ENCODE measurements at regions not wholly inside any gene's neighbourhood (a gene's known extent, or its start where the extent isn't known, plus 50 kb on each side); places are given as distances from the start of the nearest gene placed in this dataset.

DNA sequence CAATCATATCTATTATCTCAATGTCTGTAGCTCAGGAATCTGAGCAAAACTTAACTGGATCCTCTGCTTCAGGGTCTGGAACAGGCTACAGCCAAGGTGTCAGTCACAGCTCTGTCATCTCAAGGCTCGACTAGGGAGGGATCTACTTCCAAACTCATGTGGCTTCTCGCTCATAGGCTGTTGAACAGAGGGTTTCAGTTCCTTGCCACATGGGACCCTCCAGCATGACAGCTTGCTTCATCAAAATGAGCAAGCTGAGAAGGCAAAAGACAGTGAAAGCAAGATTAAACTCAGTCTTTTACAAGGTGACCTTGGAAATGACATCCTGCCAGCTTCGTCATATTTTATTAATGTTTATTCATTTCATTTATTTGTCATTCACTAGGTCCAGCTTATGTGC lies 111.7 kb downstream of the GADD45G start:
- no peaks in the 10 kb centered on the region for H3K27me3 ChIP-seq
- intact Hi-C loops (cut with DNase I), result no loop called here
- no peak for ATAC-seq

DNA sequence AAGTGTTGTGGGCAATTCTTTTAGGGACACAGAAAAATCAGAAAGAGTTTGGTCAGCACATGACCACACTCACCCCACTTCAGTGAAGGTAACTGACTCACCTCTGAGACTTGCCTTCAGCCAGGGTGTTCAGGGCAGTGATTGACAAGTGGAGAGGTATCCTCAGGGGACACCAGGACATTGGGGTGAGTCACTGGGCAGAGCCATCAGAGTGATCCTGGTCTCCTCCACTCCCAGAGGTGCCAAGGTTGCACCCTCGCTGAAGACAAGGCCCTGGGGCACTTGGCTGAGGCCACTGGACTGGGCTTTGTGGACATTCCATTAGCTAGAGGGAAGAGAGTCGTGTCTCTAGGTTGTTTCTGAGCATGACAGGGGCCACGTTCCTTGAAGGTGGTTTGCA lies 113.4 kb downstream of the GADD45G start:
- intact Hi-C loops (cut with DNase I), result no loop called here

More for the DNA sequence above, 111.7 kb downstream of the GADD45G start:
- TF ChIP-seq, protein P1, sequence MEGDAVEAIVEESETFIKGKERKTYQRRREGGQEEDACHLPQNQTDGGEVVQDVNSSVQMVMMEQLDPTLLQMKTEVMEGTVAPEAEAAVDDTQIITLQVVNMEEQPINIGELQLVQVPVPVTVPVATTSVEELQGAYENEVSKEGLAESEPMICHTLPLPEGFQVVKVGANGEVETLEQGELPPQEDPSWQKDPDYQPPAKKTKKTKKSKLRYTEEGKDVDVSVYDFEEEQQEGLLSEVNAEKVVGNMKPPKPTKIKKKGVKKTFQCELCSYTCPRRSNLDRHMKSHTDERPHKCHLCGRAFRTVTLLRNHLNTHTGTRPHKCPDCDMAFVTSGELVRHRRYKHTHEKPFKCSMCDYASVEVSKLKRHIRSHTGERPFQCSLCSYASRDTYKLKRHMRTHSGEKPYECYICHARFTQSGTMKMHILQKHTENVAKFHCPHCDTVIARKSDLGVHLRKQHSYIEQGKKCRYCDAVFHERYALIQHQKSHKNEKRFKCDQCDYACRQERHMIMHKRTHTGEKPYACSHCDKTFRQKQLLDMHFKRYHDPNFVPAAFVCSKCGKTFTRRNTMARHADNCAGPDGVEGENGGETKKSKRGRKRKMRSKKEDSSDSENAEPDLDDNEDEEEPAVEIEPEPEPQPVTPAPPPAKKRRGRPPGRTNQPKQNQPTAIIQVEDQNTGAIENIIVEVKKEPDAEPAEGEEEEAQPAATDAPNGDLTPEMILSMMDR (IDR thresholded peaks at IDR 0.05), result no peak
- no peak for DNase-seq
- H3K9me3 ChIP-seq, result peaks cover 0 to 17% (median 0%) of the 10 kb centered on the region in 11 donors
- WGBS, 2 donors, result 73 to 75% methylated on average over 3 of the region's 3 CpGs
- no peak overlapping the region for H3K27ac ChIP-seq
- no peak overlapping the region for H3K4me3 ChIP-seq
- H3K36me3 ChIP-seq, result no peaks in the 10 kb centered on the region
- peaks cover 0 to 50% (median 0%) of the 10 kb centered on the region in 9 donors for H3K4me1 ChIP-seq

DNA sequence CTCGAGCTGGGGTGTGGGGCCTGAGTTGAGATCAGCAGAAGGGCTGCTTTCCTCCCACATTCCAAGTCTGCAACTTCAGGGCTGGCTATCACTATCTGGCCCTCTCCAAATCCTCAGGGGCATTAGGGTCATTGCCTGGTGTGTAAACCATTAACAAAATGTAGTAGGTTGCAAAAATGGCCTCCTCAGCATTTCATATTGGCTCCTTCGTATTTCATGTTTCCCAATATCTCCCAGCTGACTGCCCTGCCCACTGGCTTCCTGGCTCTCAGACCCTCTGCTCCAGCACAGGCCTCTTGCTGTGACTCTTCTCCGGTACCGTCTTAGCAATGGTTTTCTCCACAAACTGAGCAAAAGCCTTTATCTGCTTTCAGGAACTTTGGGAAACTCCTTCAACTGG lies 113.8 kb downstream of the GADD45G start:
- no peak for DNase-seq
- no peak overlapping the region for H3K4me3 ChIP-seq
- ATAC-seq, result peak in 2 of 8 donors; percentile 27 to 36
- H3K4me1 ChIP-seq, result peaks cover 0 to 56% (median 0%) of the 10 kb centered on the region in 9 donors
- H3K9me3 ChIP-seq, result peaks cover 0 to 17% (median 0%) of the 10 kb centered on the region in 11 donors
- H3K36me3 ChIP-seq, result no peaks in the 10 kb centered on the region
- no peaks in the 10 kb centered on the region for H3K27me3 ChIP-seq
- intact Hi-C loops (cut with DNase I), result no loop called here
- H3K27ac ChIP-seq, result peak overlapping the region in 1 of 10 donors; percentile 31
- TF ChIP-seq, protein P1 (IDR thresholded peaks at IDR 0.05), result no peak
- WGBS, 2 donors, result 76 to 83% methylated on average over 4 of the region's 4 CpGs

More for the DNA sequence above, 113.4 kb downstream of the GADD45G start:
- H3K27me3 ChIP-seq, result no peaks in the 10 kb centered on the region
- H3K27ac ChIP-seq, result no peak overlapping the region
- 71 to 76% methylated on average over 3 of the region's 3 CpGs for WGBS, 2 donors
- no peak overlapping the region for H3K4me3 ChIP-seq
- no peaks in the 10 kb centered on the region for H3K36me3 ChIP-seq
- TF ChIP-seq, protein P1 (IDR thresholded peaks at IDR 0.05), result no peak
- DNase-seq (no peak), ATAC-seq (no peak)
- peaks cover 0 to 17% (median 0%) of the 10 kb centered on the region in 11 donors for H3K9me3 ChIP-seq
- peaks cover 0 to 56% (median 0%) of the 10 kb centered on the region in 9 donors for H3K4me1 ChIP-seq

DNA sequence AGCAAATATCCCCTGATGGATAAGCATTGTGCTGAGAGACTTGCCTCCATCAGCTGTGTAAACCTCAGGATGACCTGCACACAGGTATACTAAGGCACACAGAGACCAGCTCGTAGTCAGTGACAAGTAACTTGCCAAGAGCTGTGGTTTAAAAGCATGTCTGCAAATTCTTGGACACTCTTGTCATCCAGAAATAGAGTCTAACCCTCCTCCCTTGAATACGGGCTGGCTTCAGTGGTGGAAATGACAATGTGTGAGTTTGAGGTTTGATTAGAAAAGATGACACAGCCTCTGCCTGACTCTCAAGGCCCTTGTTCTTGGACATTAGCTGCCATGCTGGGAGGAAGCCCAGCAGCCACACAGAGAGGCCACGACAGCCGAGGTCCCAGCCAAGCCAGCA lies 114.4 kb downstream of the GADD45G start:
- TF ChIP-seq, protein P1 (IDR thresholded peaks at IDR 0.05), result no peak
- peaks cover 0 to 54% (median 0%) of the 10 kb centered on the region in 9 donors for H3K4me1 ChIP-seq
- H3K27me3 ChIP-seq, result no peaks in the 10 kb centered on the region
- H3K27ac ChIP-seq, result peak overlapping the region in 2 of 10 donors; percentile 26 to 31
- H3K4me3 ChIP-seq, result no peak overlapping the region
- intact Hi-C loops (cut with DNase I), result no loop called here
- DNase-seq, result no peak
- H3K9me3 ChIP-seq, result peaks cover 0 to 17% (median 0%) of the 10 kb centered on the region in 11 donors
- H3K36me3 ChIP-seq, result no peaks in the 10 kb centered on the region
- peak in 7 of 8 donors; percentile 11 to 72 (median 44) for ATAC-seq
- WGBS, 2 donors, result 65 to 66% methylated on average over 4 of the region's 4 CpGs
